HG03039 (cell line): ENCODE measurements at regions not wholly inside any gene's neighbourhood (a gene's known extent, or its start where the extent isn't known, plus 50 kb on each side); places are given as distances from the start of the nearest gene placed in this dataset.

Experiments used
- ATAC-seq: cut with Tn5 transposase; IDR thresholded peaks from one replicate; pipeline ENCODE4 v1.9.1; 2021; ENCODE audit warnings: mild to moderate bottlenecking, moderate library complexity; ENCODE audit not compliant: unreplicated experiment

GRCh38 chr5:40074826-40075225, 604.9 kb upstream of the PTGER4 start:
- no peak for ATAC-seq

DNA sequence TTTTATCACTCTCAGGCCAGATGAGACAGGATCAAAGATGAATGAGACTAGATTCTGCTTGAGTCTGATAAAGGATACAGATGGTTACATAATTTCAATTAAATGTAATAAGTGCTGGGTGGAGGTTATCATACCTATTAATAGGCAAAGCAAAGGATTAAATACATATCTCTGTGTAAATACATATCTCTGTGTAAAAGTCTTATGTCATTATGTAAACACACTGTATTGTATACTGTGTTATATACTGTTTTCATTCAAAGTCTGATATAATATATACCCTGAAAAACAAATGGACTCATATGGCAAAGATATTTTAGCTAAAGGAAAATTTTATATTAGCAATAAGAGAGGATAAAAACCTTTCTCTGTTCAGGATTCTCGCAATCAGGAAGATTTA, 605.8 kb upstream of the PTGER4 start:
- ATAC-seq, result no peak

DNA sequence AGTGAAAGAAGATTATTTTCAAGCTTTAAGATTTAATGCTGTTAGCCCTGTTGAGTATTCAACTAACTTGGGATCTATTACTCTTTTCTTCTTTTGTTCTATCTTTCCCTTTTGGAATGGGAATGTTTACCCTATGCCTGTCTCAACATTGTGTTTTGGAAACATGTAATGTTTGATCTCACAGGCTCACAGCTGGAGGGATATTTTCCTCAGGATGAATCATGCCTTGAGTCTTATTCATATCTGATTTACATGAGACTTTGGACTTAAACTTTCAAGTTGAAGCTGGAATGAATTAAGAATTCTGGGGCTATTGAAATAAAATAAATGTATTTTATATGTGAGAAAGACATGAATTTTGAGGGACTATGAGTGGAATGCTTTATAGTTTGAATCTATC, 607.8 kb upstream of the PTGER4 start:
- ATAC-seq, result no peak

DNA sequence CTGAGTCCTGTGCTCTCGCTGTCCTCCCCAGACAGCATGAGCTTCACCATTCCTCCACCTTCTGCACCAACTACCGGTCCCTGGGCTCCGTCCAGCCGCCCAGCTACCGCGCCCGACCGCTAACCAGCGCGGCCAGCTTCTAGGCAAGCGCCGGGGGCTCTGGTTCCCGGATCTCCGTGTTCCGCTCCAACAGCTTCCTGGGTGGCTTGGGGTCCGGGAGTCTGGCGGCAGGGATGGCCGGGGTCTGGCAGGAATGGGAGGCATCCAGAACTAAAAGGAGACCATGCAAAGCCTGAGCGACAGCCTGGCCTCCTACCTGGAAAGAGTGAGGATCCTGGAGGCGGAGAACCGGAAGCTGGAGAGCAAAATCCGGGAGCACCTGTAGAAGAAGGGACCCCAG, 613.1 kb upstream of the PTGER4 start:
- no peak for ATAC-seq

- no peak for ATAC-seq
Measured at GRCh38 chr5:40052808-40053207, 626.9 kb upstream of the PTGER4 start.

GRCh38 chr5:40046792-40047191, 622.0 kb upstream of the DAB2 start:
- no peak for ATAC-seq

DNA sequence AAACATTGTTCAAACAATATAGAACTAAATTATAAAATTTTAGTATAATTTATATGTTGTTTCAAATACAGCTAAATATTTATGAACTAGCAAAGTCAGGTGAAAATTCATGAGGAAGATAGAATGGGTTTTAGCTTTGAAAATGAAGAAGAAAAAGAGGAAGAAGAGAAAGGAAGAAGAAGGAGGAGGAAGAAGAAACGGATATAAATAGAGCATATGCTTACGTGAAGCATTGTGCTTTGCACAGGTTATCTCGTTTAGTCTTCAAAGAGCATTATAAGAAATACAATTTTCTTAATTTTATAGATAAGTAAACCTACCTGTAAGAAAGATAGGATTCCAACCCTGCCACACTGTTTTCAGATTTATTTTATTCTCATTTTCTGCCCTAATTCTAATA, 620.6 kb upstream of the DAB2 start:
- no peak for ATAC-seq

- no peak for ATAC-seq
Measured at GRCh38 chr5:40043916-40044315, 619.1 kb upstream of the DAB2 start.

DNA sequence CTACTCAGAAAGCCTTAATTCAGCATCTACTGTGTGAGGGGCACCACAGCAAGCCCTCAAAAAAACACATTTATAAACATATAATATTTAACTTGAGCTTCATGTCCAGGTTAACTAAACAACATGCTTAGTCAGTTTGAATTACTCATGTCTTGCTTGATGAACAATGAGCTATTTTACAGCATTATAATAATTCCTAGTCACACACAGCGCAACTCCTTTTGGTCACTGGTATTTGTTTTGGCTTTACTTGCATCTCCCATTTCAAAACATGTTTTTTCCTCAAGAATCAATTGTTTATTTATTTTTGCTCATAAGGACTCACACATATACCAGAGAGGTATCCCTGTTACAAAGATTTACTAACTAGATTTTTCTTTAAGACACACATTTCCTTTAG, 616.7 kb upstream of the DAB2 start:
- no peak for ATAC-seq

DNA sequence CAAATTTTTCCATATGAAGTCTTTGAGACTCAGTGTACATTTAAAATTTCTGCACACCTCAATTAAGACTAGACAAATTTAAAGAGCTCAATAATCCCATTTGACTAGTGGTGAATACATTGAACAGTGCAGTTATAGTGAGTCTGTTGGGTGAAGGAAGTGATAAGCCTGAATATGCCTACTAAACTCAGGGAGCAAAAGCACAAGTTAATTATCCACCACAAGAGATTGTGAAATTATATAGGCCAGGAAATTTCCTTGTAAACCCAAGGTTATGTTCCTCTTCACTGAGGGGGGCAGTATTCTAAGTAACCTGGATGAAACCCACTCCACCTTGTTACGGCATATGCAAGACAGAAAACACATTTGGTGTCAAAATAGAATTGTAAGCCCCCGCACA, 612.9 kb upstream of the DAB2 start:
- no peak for ATAC-seq

GRCh38 chr5:40034441-40034840, 609.7 kb upstream of the DAB2 start:
- no peak for ATAC-seq

GRCh38 chr5:40033411-40033810, 608.6 kb upstream of the DAB2 start:
- no peak for ATAC-seq

- no peak for ATAC-seq
Measured at GRCh38 chr5:40033009-40033408, 608.2 kb upstream of the DAB2 start.

DNA sequence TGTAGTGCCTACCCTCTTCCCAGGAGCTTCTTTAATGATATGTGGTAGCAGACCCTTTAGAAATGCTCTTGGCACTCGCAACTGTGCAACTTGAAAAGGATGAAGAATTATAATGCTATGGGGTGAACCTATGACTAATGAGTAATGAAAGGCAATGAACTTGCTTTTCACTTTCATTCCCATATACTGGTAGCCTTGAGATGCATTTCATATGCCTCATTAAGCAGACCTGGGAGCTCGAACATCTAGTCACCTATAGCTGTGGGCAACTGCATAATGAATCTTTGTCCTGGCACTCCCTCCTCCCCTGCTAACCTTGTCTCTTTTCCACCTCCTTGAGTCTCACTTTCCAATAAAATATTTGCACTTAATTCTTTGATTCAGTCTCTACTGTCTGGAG, 605.9 kb upstream of the DAB2 start:
- ATAC-seq, result no peak

- no peak for ATAC-seq
Measured at GRCh38 chr5:40029711-40030495, 605.1 kb upstream of the DAB2 start.

- no peak for ATAC-seq
Measured at GRCh38 chr5:40027400-40027799, 602.6 kb upstream of the DAB2 start.

DNA sequence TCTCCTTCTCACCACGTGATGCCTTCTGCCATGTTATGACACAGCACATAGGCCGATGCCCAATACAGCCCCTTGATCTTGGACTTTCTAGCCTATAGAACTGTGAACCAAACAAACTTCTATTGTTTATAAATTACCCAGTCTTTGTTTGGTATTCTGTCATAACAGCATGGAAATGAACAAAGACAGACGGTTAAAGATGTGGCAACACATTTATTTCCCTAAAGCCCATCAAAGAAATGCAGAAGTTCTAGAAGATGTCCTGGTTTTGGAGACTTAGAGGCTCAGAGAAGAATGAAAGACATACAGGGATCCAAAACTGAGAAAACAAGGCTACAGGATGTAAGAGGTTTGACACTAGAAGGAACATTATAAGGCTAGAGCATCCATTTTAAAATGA, 600.8 kb upstream of the DAB2 start:
- no peak for ATAC-seq

DNA sequence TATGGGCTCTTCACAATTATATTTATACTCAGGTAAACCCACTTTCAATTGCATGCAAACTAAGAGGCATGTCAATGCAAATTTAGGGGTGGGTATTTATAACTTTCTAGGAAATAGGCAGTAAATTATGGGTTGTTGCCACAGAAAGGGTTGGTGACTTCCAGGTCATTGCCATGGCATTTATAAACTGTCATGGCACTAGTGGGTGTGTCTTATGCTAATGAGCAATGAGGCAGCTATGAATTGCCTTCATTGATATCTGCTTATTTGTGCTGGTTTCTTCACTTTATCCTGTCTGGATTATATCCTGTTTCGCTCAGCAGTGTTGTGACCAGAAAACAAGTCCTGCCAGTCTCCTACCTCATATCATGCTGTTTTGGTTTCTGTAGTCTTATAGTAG, 597.3 kb upstream of the DAB2 start:
- ATAC-seq, result no peak

DNA sequence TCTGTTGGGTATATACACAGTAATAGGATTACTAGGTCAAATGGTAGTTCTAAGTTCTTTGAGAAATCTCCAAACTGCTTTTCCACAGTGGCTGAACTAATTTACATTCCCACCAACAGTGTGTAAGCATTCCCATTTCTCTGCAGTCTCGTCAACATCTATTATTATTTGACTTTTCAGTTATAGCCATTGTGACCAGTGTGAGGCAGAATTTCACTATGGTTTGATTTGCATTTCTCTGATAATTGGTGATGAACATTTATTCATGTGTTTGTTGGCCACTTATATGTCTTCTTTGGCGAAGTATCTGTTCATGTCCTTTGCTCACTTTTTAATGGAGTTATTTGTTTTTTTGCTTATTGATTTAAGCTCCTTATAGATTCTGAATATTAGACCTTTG, 596.2 kb upstream of the DAB2 start:
- no peak for ATAC-seq

GRCh38 chr5:40017918-40018317, 593.1 kb upstream of the DAB2 start:
- no peak for ATAC-seq

DNA sequence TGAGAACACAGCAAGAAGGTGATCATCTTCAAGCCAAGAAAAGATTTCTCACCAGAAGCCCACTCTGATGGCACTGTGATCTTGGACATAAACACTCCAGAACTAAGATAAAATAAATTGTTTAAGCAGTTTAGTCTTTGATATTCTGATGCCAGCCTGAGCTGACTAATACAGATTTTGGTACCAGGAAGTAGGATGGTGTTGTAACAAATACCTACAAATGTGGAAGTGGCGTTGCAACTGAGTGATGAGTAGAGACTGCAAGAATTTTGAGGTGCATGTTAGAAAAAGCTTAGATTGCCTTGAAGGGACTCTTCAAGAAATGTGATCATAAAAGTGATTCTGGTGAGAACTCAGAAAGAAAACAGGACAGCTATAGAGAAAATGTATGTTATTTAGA, 592.4 kb upstream of the DAB2 start:
- no peak for ATAC-seq

GRCh38 chr5:40010436-40010835, 585.7 kb upstream of the DAB2 start:
- ATAC-seq, result no peak

DNA sequence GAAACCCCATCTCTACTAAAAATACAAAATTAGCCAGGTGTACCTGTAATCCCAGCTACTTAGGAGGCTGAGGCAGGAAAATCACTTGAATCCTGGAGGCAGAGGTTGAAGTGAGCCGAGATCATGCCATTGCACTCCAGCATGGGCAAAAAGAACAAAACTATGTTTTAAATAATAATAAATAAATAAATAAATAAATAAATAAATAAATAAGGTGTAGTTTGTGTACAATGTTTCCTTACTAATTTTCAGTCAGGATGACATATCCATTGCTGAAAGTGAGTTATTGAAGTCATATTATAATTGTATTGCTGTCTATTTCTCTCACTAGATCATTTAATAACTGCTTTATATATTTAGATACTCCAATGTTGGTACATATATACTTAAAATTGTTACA, 581.5 kb upstream of the DAB2 start:
- ATAC-seq, result no peak
